Neuronal stem cell (in vitro differentiated cells): ENCODE measurements at regions not wholly inside any gene's neighbourhood (a gene's known extent, or its start where the extent isn't known, plus 50 kb on each side); places are given as distances from the start of the nearest gene placed in this dataset.
"Not testable (repeated sequence)": the region's sequence is repeated elsewhere in the genome, so short reads cannot be mapped to it uniquely, and the experiment has no call there.

Experiments used
- DNase-seq: peaks from one replicate; pipeline ENCODE4 v3.0.0-alpha.2; 2013; ENCODE audit warnings: low spot score
- H2AFZ ChIP-seq: one replicate; pipeline ENCODE4 v1.6.1; 2013; ENCODE audit warnings: mild to moderate bottlenecking, low read length, inconsistent platforms
- H2AK5ac ChIP-seq: 2 replicates; pipeline ENCODE4 v1.6.1; 2013; ENCODE audit warnings: low read depth, mild to moderate bottlenecking, inconsistent platforms, low read length, moderate library complexity, mixed read lengths
- H2BK120ac ChIP-seq: 2 replicates; pipeline ENCODE4 v1.6.1; 2013; ENCODE audit warnings: low read depth, mild to moderate bottlenecking, inconsistent platforms, low read length, moderate library complexity, mixed read lengths
- H2BK12ac ChIP-seq: one replicate; pipeline ENCODE4 v1.6.1; 2013; ENCODE audit warnings: low read length, inconsistent platforms
- H2BK15ac ChIP-seq: 2 replicates; pipeline ENCODE4 v1.6.1; 2013; ENCODE audit warnings: mild to moderate bottlenecking, low read length, inconsistent platforms, mixed read lengths
- H2BK5ac ChIP-seq: one replicate; pipeline ENCODE4 v1.6.1; 2013; ENCODE audit warnings: inconsistent platforms, mild to moderate bottlenecking, low read length, moderate library complexity
- H3K14ac ChIP-seq: one replicate; pipeline ENCODE4 v1.6.1; 2013; ENCODE audit warnings: low read length, inconsistent platforms
- H3K18ac ChIP-seq: 2 replicates; pipeline ENCODE4 v1.6.1; 2013; ENCODE audit warnings: low read length, inconsistent platforms
- H3K23ac ChIP-seq: 2 replicates; pipeline ENCODE4 v1.6.1; 2013; ENCODE audit warnings: low read depth, mild to moderate bottlenecking, mixed read lengths, low read length, inconsistent platforms; ENCODE audit not compliant: poor library complexity
- H3K27ac ChIP-seq: replicated peaks from 3 replicates; pipeline ENCODE4 v1.5.1; 2013; ENCODE audit warnings: low read length, inconsistent platforms
- H3K27me3 ChIP-seq, 3 experiments: 2 replicates each; pipeline ENCODE4 v1.6.1; 2013; ENCODE audit warnings: low read length in 3 of 3, mild to moderate bottlenecking in 2 of 3, inconsistent platforms in 1 of 3, low read depth in 1 of 3, mixed read lengths in 1 of 3, moderate library complexity in 1 of 3; ENCODE audit not compliant: control insufficient read depth in 3 of 3, insufficient read depth in 3 of 3
- H3K36me3 ChIP-seq, 2 donors: replicated peaks in 1 of 2; 2 replicates each; pipeline ENCODE4 v1.6.1; 2013; ENCODE audit warnings: low read length in 2 of 2; ENCODE audit not compliant: control insufficient read depth in 2 of 2, insufficient read depth in 2 of 2
- H3K4ac ChIP-seq: 2 replicates; pipeline ENCODE4 v1.6.1; 2013; ENCODE audit warnings: inconsistent platforms, mild to moderate bottlenecking, low read length, moderate library complexity
- H3K4me1 ChIP-seq, 2 donors: 1 replicate in 1 of 2; 2 replicates in 1 of 2; pipeline ENCODE4 v1.6.1; 2013; ENCODE audit warnings: low read length in 2 of 2, low read depth in 1 of 2; ENCODE audit not compliant: control insufficient read depth in 2 of 2, insufficient read depth in 1 of 2
- H3K4me2 ChIP-seq: one replicate; pipeline ENCODE4 v1.6.1; 2013; ENCODE audit warnings: mild to moderate bottlenecking, low read length, inconsistent platforms; ENCODE audit not compliant: insufficient read depth, poor library complexity, severe bottlenecking
- H3K4me3 ChIP-seq, 2 donors: 2 replicates each; pipeline ENCODE4 v1.5.1; 2013; ENCODE audit warnings: low read length in 2 of 2, mild to moderate bottlenecking in 2 of 2, inconsistent platforms in 1 of 2, moderate library complexity in 1 of 2
- H3K79me1 ChIP-seq: one replicate; pipeline ENCODE4 v1.6.1; 2013; ENCODE audit warnings: low read depth, mild to moderate bottlenecking, inconsistent platforms, low read length, moderate library complexity
- H3K9ac ChIP-seq: one replicate; pipeline ENCODE4 v1.6.1; 2013; ENCODE audit warnings: mild to moderate bottlenecking, low read depth, low read length, inconsistent platforms; ENCODE audit not compliant: poor library complexity
- H3K9me3 ChIP-seq, 2 donors: replicated peaks in 1 of 2; 2 replicates each; pipeline versions ENCODE3 to v1.6.1; 2013; ENCODE audit warnings: low read length in 2 of 2, mild to moderate bottlenecking in 2 of 2, inconsistent platforms in 1 of 2, low read depth in 1 of 2, mixed read lengths in 1 of 2, moderate library complexity in 1 of 2; ENCODE audit not compliant: control insufficient read depth in 2 of 2, insufficient read depth in 1 of 2
- H4K8ac ChIP-seq: one replicate; pipeline ENCODE4 v1.6.1; 2013; ENCODE audit warnings: low read depth, mild to moderate bottlenecking, inconsistent platforms, low read length, moderate library complexity
- H4K91ac ChIP-seq: one replicate; pipeline ENCODE4 v1.6.1; 2013; ENCODE audit warnings: low read length, low read depth, mild to moderate bottlenecking, inconsistent platforms; ENCODE audit not compliant: poor library complexity
- WGBS, 2 donors: extraction: QIAGEN DNeasy Blood & Tissue Kit; methylation state at CpG; one replicate each; pipeline ENCODE4 v1.1.7; 2013; ENCODE audit warnings: missing lambda C conversion rate in 2 of 2, mixed read lengths in 1 of 2; ENCODE audit not compliant: insufficient read length in 2 of 2, insufficient replicate concordance in 1 of 2; ENCODE audit errors: extremely low coverage in 2 of 2; 5-methylcytosine and 5-hydroxymethylcytosine counted together

DNA sequence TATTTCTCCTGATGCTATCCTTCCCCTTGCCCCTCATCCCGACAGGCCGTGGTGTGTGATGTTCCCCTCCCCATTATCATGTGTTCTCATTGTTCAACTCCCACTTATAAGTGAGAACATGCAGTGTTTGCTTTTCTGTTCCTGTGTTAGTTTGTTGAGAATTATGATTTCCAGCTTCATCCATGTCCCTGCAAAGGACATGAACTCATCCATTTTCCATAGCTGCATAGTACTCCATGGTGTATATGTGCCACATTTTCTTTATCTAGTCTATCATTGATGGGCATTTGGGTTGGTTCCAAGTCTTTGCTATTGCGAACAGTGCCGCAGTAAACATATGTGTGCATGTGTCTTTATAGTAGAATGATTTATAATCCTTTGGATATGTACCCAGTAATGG lies 67.1 kb upstream of the PRNP start:
- not testable (repeated sequence) for H3K23ac ChIP-seq, H3K4me2 ChIP-seq, H3K27ac ChIP-seq, H3K4me3 ChIP-seq, H4K91ac ChIP-seq, H3K14ac ChIP-seq, H2AK5ac ChIP-seq, H4K8ac ChIP-seq, H2AFZ ChIP-seq, H2BK15ac ChIP-seq, DNase-seq, H3K4me1 ChIP-seq, H2BK120ac ChIP-seq, H3K27me3 ChIP-seq, H3K36me3 ChIP-seq, H3K9me3 ChIP-seq, H3K9ac ChIP-seq, H3K79me1 ChIP-seq, H3K4ac ChIP-seq, H3K18ac ChIP-seq, H2BK5ac ChIP-seq, H2BK12ac ChIP-seq
- WGBS, 2 donors, result no CpG with 5 or more reads among the region's 4 CpGs

DNA sequence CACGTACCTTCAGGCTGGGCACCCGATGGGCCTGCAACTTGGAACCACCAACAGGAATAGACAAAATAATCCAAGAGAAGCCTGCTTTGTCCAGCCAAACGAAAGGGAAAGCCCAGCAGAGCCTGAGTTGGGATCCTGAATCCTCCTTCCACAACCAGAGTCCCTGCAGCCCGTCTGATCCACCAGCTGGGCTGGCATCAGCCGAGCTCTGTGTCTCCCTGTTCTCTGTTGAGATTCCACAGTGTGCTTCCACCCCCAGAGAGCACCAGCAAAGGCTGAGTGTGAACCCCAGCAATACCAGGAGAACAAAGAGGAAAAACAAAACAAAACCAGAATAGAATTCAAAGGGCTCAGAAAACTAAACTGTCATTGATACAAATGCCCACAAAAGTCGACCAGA lies 68.8 kb upstream of the PRNP start:
- WGBS, 2 donors, result no CpG with 5 or more reads among the region's 6 CpGs
- H2AFZ ChIP-seq, result no peak overlapping the region

DNA sequence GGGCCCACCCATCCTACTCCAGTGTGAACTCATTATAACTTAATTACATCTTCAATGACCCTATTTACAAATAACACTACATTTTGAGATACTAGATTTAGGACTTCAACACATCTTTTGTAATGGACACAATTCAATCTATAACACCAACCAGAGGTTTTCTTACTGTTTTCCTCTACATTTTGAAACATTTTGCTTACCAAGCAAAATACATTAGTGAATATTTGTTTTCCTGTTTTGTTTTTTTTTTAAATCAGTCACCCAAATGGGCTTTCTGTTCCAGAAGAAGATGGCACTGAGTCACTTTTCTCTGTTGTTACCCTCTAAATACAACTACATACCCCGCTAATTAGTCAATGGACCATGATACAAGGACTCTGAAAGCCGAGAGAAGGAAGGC lies 69.2 kb upstream of the PRNP start:
- Histone ChIP-seq H2BK12ac (no peak overlapping the region), H2AK5ac (no peak overlapping the region), H3K4me1 (peaks cover 0 to 1% of the 10 kb centered on the region in 2 donors), H3K23ac (no peak overlapping the region), H3K14ac (no peak overlapping the region), H3K4me2 (no peak overlapping the region), H3K4ac (no peak overlapping the region), H3K36me3 (no peaks in the 10 kb centered on the region), H3K79me1 (no peaks in the 10 kb centered on the region), H3K27ac (no peak overlapping the region), H3K9ac (no peak overlapping the region), H4K91ac (no peak overlapping the region), H3K9me3 (no peaks in the 10 kb centered on the region), H2BK5ac (no peak overlapping the region), H4K8ac (no peak overlapping the region), H2BK15ac (no peak overlapping the region), H3K27me3 (peaks cover 0 to 5% (median 0%) of the 10 kb centered on the region in 3 experiments), H3K4me3 (no peak overlapping the region), H3K18ac (no peak overlapping the region), H2BK120ac (no peak overlapping the region), H2AFZ (no peak overlapping the region)
- DNase-seq, result no peak
- no CpG with 5 or more reads among the region's 2 CpGs for WGBS, 2 donors

More for the DNA sequence above, 68.8 kb upstream of the PRNP start:
- H3K27me3 ChIP-seq, result peaks cover 0 to 5% (median 0%) of the 10 kb centered on the region in 3 experiments
- H3K23ac ChIP-seq, result no peak overlapping the region
- H3K9me3 ChIP-seq, result no peaks in the 10 kb centered on the region
- H3K4ac ChIP-seq, result no peak overlapping the region
- peaks cover 0 to 1% of the 10 kb centered on the region in 2 donors for H3K4me1 ChIP-seq
- H2BK120ac ChIP-seq, result no peak overlapping the region
- no peak overlapping the region for H3K9ac ChIP-seq
- no peaks in the 10 kb centered on the region for H3K79me1 ChIP-seq
- H2AK5ac ChIP-seq, result no peak overlapping the region
- H4K8ac ChIP-seq, result no peak overlapping the region
- H4K91ac ChIP-seq, result no peak overlapping the region
- no peak overlapping the region for H2BK12ac ChIP-seq
- H2BK5ac ChIP-seq, result no peak overlapping the region
- H2BK15ac ChIP-seq, result no peak overlapping the region
- H3K18ac ChIP-seq, result no peak overlapping the region
- H3K14ac ChIP-seq, result no peak overlapping the region
- H3K27ac ChIP-seq, result no peak overlapping the region
- no peak overlapping the region for H3K4me3 ChIP-seq
- no peak for DNase-seq
- no peak overlapping the region for H3K4me2 ChIP-seq
- H3K36me3 ChIP-seq, result no peaks in the 10 kb centered on the region

DNA sequence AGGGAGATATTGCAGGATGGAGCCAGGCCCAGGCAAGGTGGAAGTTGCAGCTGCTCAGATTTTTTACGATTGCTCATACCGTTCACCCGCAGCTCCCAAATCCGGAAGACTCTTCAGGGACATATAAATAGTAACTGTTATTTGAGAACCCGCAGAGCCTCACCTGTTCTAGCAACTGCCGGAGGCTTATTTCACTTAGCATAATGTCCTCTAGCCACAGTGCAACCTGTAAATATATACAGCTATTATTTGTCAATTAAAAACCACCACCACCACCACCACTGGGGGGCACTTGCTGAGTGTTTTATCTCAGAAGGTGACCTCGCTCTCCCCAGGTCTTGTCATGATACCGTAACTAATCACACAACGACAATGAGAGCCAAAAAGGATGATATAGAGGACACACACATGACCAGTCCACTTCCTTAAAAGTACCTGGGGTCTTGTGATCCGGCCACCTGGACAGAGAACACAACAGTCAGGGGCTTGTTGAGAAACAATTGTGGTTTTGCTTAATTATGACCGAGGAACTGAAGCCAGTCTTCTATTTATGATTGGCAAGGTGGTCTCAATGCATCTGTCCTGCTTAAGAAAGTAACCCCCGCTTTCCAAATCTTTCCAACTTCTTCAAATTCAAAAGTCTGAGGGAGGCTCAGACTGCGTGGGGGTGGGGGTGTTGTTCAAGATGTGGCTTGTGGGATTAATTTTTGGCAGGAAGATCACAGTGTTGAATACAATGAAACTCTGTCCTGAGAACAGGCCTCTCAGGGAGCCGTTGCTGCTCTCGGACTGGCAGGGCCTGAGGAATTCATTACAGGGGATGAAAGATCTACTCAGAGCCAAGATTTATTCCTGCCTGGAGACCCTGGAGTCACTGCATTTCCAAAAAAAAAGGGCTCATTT lies 72.3 kb upstream of the PRNP start:
- H3K9me3 ChIP-seq, result no peaks in the 10 kb centered on the region
- no peak overlapping the region for H3K23ac ChIP-seq
- no peak overlapping the region for H3K4me3 ChIP-seq
- peak overlapping the region; percentile 79 for H2AFZ ChIP-seq
- no peaks in the 10 kb centered on the region for H3K36me3 ChIP-seq
- DNase-seq, result no peak
- no peak overlapping the region for H2BK5ac ChIP-seq
- no peak overlapping the region for H2AK5ac ChIP-seq
- H3K79me1 ChIP-seq, result no peaks in the 10 kb centered on the region
- no peak overlapping the region for H3K9ac ChIP-seq
- no peak overlapping the region for H3K14ac ChIP-seq
- WGBS, 2 donors, result no CpG with 5 or more reads among the region's 15 CpGs
- peaks cover 0 to 1% of the 10 kb centered on the region in 2 donors for H3K4me1 ChIP-seq
- no peak overlapping the region for H2BK15ac ChIP-seq
- no peak overlapping the region for H2BK120ac ChIP-seq
- H2BK12ac ChIP-seq, result no peak overlapping the region
- H3K27me3 ChIP-seq, result peaks cover 0 to 5% (median 0%) of the 10 kb centered on the region in 3 experiments
- no peak overlapping the region for H3K4me2 ChIP-seq
- H3K4ac ChIP-seq, result no peak overlapping the region
- no peak overlapping the region for H4K91ac ChIP-seq
- H3K18ac ChIP-seq, result no peak overlapping the region
- H4K8ac ChIP-seq, result no peak overlapping the region
- H3K27ac ChIP-seq, result no peak overlapping the region
